OCI-LY3 (cell line): ENCODE measurements at regions not wholly inside any gene's neighbourhood (a gene's known extent, or its start where the extent isn't known, plus 50 kb on each side); places are given as distances from the start of the nearest gene placed in this dataset.

Experiments
- EZH2phosphoT487 ChIP-seq: fragments of 200-600 bp; shearing (Covaris generic); IDR thresholded peaks from 2 replicates; pipeline ENCODE4 v1.6.1; 2018; ENCODE audit warnings: antibody characterized with exemption, mixed run types, low read depth
- TF ChIP-seq, protein P1 (sequence below): fragments of 200-600, 300-600 bp; sonication (generic); IDR thresholded peaks from 2 replicates; pipeline ENCODE4 v1.5.1; 2014; ENCODE audit warnings: antibody characterized with exemption, low read length, low read depth

DNA sequence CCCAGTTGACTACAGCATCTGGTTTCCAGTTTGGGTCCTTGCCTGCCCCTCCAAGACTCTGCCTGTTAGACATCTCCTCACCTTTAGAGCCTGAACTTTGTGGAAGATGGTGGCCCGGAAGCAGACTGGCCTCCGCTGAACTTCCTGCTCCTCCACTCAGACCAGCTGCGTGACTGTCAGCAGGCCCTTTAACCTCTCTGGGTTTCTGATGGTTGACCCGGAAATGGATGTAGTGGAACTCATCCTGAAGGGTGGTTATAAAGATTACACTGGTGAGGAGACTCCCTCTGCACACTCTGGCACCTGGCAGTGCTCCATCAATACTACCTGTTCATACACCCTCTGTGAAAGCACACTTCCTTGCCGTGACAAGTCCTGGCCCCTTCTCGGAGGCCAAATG, 151.9 kb upstream of the TLE3 start:
- TF ChIP-seq, protein P1, sequence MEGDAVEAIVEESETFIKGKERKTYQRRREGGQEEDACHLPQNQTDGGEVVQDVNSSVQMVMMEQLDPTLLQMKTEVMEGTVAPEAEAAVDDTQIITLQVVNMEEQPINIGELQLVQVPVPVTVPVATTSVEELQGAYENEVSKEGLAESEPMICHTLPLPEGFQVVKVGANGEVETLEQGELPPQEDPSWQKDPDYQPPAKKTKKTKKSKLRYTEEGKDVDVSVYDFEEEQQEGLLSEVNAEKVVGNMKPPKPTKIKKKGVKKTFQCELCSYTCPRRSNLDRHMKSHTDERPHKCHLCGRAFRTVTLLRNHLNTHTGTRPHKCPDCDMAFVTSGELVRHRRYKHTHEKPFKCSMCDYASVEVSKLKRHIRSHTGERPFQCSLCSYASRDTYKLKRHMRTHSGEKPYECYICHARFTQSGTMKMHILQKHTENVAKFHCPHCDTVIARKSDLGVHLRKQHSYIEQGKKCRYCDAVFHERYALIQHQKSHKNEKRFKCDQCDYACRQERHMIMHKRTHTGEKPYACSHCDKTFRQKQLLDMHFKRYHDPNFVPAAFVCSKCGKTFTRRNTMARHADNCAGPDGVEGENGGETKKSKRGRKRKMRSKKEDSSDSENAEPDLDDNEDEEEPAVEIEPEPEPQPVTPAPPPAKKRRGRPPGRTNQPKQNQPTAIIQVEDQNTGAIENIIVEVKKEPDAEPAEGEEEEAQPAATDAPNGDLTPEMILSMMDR: no peak
- TF ChIP-seq EZH2phosphoT487: no peak
